UCSD-AML1 (cell line): ENCODE measurements at regions not wholly inside any gene's neighbourhood (a gene's known extent, or its start where the extent isn't known, plus 50 kb on each side); places are given as distances from the start of the nearest gene placed in this dataset.
A peak's percentile ranks its signal among the peaks of the same experiment; 100 is the strongest.
"Not testable (repeated sequence)": the region's sequence is repeated elsewhere in the genome, so short reads cannot be mapped to it uniquely, and the experiment has no call there.

Experiments
- DNase-seq: peaks from one replicate; lab custom pipeline; 2025; ENCODE audit not compliant: unreplicated experiment; lab: John Stamatoyannopoulos, UW

DNA sequence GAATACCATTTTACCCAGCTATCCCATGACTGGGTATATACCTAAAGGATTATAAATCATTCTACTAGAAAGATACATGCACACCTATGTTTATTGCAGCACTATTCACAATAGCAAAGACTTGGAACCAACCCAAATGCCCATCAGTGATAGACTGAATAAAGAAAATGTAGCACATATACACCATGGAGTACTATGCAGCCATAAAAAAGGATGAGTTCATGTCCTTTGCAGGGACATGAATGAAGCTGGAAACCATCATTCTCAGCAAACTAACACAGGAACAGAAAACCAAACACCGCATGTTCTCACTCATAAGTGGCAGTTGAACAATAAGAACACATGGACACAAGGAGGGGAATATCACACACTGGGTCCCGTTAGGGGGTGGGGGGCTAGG lies 191.9 kb upstream of the POU5F2 start:
- DNase-seq: not testable (repeated sequence)

DNA sequence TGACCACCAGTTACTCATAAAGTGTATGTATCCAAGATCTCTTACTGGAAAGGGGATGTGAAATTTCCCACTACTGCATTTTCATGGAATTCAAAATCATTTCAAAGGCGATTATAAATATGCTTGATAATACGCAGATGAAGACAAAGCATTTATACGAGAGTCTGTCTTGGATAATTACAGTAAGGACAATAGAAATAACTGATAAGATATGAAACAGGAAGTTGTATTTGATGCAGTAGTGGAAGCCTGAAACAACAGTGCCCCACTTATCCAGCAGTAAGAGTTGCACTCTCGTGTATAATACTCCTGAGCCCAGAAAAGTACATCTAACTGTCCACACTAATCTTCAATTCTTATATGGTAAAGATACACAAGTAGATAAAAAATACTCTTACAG lies 188.7 kb upstream of the POU5F2 start:
- no peak for DNase-seq

DNA sequence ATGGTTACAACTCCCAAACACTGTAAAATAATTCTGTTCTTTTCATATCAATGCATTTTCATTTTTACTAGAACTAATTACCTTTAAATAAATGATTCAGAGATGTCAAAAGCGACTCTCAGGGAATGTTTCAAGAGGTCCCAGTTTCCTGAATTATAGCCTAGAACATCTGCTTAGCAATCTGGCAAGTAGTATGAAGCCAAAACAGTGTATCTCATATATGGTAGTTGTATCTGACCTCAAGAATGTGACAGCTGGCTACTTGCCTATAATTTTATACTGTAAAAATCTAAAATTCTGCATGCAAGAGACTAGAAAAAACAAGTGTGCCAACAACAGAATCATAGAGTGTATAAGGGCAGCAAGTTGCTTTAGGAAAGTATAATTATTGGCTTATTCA lies 187.7 kb upstream of the POU5F2 start:
- no peak for DNase-seq

DNA sequence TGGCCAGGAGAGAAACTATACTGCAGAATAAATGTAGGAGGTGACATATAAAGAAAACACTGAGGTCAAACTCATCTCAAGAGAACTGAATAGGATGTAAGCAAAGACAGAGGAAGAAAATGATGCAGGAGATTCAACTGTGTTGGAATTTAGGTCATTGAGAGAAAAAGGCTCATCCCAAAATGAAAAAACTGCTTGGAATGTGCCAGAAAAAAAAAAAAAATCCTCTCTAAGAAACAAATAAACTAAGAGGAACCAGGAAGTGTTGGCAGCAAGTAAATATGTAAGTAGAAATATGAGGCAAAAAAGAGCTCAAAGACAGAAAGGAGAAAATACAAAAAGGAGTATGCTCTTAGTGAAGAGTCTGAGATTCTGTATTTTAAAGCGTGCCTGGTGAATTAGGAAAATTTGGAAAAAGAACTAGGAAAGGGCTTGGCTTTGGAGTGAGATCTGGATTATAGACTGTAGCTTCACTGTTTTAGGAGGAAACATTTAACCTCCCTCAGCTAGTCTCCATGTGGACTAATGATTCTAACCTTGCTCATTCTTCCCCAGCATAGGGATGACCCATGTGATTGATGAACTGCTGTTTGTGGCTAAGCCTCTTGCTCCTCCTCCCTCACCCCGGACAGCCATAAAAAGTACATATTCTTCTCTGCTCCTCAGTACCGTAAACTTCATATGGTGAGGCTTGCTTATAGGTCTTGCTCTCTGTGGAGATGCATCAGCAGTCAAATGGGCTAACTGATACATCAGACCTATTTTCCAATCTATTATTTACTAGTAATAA lies 185.6 kb upstream of the POU5F2 start:
- DNase-seq: no peak

DNA sequence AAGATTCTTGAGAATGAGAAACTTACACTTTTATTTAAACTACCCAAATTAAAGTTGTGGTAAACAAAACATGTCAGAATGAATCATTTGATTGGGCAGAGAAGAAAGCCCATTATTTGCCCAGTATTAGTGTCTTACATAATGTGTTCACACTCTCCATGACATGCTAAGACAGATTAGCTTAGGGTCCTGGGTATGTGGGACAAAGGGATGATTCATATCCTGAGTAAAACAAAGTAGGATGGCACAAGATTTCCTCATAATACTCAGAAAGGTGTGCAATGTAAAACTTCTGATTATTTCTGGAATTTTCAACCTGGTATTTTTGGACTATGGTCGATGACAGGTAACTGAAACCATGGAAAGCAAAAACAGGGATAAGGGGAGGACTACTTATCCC lies 183.9 kb upstream of the POU5F2 start:
- DNase-seq: no peak

DNA sequence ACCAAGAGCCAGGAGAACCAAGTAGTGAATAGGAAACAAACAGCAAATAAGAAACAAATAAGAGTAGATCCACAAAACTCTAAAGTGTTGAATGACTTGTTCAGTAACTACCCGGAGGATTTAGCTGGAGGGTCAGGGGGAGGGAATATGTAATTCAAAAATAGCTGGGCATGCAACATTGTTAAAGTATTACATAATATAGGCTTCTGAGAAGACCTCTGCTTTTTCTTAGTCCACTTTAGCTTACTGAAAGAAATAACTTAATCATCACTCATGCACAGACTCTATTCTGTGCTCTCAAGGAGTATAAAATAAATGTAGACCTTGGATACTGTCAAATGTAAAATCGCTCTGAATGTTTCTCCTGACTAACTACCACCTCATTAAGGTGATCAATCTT lies 183.2 kb upstream of the POU5F2 start:
- DNase-seq: no peak

DNA sequence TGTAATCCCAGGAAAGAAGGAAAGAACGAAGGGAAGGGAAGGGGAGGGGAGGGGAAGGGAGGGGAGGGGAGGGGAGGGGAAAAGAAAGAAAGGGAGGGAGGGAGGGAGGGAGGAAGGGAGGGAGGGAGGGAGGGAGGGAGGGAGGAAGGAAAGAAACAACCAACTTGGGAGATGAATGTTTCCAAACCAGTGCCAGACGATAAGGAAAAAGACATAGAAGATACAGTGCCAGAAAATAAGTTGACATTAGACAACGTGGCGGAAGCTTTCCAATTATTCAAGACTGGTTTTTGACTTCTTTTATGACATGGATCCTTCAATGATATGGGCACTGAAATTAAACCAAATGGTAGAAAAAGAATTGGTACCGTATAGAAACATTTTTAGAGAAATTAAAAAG lies 181.2 kb upstream of the POU5F2 start:
- no peak for DNase-seq

DNA sequence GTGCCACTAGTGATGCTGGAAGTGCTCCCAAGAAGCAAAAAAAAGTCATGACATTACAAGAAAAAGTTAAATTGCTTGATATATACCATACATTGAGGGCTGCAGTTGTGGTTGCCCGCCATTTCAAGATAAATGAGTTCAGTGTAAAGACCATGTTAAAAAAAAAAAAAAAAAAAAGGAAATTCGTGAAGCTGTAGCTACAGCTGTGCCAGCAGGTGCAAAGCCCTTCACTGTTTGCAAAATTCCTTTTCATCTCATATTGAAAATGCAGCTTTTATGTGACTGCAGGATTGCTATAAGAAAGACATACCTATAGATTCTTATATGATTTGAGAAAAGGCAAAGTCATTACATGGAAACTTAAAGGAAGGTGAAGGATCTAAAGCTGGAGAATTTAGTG lies 179.6 kb upstream of the POU5F2 start:
- DNase-seq: no peak

DNA sequence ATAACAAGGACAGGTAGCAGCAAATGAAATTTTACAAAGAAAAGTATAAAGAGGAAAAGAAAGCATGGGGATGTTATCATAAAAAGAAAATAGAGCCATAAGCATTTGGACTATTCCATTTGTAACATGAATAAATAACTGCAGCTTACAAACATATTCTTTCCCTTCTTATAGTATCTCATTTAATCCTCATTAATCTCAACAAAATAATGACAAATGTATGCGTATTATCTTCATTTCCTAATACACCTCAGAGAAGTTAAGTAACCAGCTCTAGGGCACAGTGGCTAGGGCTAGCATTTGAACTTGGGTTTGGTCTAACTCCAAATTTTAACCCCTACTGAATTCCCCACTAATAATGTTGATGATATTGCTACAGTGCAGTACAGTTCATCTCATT lies 175.5 kb upstream of the POU5F2 start:
- DNase-seq: no peak

DNA sequence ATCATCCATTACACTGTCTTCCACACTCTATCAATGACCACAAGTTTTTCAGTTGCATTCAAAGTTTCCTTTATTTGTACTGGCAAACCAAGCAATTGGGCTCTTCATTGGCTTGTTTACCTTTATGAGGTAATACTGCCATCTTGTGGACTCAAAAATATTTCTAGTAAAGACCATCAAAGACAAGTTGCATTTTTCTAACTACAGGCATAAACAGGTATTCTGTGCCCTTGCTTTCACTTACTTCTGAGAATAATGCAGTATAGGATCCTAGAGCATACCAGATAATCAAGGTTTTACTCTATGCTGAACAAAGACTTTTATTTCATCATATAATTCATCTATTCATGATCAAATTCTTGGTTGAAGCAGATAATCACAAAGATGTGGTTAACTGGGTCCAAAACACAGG lies 173.7 kb upstream of the POU5F2 start:
- DNase-seq: no peak

DNA sequence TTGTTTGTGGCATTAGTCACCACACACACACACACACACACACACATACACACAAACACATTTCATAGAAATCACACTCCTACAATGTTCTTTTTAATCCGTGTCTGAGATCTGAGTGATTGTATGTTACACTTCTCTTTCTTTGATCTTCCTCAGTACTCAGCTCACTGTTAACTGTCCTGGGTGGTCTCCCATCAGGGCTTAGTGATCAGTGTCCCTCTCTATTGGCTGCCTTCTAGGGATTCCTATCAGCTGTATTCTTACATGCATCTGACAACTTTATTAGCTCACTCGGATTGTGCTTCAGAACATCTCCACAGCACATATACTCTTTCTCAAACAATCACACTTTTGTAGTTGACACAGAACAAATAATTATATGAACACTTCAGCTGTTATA lies 170.2 kb upstream of the POU5F2 start:
- DNase-seq: no peak

DNA sequence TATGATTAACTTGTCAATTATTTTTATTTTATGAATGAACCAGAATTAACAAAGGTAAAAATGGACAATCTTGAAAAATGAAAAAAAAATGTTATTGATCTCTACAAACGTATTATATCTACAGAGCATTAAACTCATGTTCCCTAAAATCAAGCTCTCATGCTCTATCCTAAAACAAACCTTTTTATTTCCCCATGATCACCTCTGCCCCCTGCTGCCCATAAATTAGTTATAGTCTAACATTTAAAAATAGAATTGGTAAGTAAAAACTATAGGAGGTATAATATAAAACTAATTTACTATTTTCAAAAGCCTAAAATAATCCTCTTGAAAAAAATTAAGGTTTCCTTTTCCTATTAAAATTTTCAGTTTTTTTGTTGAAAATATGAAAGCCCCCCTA lies 168.0 kb upstream of the POU5F2 start:
- no peak for DNase-seq

DNA sequence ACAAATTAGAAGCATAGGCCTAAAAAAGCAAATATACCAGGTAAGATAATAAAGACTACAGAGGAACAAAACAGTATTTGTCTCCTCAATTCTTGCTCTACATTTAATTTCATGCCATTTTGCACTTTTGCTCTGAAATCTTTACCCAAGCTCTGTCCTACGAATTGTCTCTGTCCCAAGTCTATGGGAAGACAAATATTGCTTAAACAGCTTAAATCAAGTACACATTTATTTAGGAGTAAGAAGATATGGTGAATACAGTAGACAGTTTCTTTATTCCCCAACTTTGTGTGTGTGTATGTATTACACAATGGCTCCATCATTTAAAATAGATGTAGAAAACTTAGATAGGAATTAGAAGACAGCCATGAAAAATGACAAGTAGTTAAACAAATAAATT lies 163.5 kb upstream of the POU5F2 start:
- no peak for DNase-seq

DNA sequence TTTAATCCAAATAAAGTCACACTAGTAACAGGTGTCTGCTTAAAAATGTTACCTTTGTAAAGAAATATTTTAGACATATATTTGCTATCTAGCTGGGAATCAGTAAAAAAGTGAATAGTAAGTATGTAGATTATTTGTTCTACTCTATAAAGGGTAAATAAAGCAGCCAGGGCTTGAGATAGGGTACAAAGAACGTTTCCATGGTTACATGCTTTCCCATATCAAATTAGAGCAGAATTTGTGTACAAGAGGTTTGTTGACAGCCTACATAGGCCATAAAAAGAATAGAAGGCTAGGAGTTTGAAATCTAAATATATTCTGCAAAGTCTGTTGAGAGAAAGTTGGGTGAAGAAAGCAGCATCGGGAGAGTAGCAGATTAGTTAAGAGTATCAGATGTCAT lies 160.9 kb upstream of the POU5F2 start:
- DNase-seq: no peak

DNA sequence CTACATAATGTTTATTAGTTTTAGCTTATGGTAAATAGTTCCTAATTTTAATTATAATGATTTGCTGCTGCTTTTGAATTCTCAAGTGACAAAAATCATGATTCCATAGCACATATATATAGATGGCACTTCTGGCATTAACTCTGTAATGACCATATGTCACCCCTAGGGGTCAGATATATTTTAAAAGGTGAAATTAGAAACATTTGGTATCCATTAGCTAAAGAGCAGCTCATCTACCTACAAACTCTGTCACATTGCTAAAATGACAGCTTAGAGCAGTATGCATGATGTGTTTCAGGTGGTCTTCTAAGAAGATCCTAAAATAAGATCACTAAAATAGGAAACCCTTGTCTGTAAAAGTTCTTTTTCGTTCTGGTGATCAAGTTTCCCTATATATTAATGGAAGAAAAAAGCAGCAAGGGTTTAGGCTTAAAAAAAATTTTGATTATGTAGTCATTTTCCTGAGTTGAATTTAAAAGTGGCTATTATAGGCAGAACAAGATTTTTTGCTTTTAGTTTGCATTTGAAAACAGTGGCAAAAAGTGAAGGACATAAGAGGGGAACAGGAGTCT lies 157.7 kb upstream of the POU5F2 start:
- no peak for DNase-seq

DNA sequence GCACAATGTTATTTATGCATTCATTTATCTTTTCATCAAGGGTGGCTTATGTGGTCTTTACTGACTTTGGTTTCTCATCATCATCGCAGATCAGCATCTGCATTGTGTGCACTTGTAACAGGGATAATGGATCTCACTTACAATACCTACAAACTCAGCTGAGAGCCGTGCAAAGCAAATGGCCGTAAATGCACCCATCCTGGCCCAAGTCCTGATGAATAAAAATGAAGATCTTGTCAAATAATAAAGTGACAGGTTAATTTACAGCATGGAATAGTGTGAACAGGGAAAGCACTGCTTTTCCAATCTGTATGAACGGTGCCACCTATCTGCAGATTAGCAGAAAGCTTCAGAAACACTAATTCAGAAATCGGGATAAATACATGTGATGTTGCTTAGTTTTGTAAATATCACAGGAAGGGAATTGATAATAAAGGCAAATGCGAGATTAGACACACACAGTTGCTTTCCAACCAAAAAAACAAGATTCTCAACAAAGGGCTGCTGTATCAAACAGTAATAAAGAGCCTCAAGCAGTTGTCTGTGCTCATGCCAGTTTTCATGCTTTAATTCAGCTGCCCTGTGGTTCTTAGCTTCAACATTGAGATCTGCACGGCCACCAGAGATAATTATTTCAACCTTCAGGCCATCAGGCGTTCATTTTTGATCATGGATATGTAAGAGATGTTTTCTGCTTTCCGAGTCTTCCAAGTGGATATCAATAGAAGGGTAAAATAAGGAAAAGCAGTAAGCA lies 153.4 kb upstream of the POU5F2 start:
- peak; percentile 4 for DNase-seq

DNA sequence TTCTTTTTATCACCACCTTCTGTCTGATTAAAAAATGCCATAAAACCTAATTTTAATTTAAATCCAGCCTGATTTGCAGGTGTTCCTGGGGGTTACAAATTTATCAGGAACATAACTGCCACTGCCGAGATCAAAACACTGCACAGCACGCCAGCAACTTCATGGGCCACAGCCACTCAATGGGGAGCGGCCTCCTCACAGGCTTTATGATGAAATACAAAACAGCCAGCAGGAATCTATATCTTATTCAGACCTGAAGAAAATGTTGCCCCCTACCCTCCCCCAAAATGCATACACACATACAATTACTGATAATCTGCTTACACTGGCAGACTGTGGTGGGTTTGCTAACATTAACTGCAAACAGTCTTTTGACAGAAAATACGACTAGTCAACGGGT lies 151.7 kb upstream of the POU5F2 start:
- no peak for DNase-seq

DNA sequence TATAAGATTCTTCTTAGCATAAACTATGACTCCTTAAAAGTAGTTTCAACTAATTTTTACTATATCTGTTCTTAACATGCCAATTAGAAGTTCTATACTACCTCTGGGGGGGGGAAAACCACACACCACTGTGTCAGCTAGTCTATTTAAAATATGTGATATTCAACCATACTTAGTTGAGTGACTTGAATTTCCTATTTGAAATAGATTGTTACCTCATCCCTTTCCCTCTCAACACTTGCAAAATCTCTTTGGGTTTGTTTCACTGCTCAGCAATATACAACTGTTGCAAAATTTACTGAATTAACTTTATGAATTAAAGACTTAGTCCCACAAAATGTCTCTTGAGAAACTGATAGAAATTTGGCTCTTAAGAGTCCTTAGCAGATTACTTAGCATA lies 151.1 kb upstream of the POU5F2 start:
- no peak for DNase-seq

DNA sequence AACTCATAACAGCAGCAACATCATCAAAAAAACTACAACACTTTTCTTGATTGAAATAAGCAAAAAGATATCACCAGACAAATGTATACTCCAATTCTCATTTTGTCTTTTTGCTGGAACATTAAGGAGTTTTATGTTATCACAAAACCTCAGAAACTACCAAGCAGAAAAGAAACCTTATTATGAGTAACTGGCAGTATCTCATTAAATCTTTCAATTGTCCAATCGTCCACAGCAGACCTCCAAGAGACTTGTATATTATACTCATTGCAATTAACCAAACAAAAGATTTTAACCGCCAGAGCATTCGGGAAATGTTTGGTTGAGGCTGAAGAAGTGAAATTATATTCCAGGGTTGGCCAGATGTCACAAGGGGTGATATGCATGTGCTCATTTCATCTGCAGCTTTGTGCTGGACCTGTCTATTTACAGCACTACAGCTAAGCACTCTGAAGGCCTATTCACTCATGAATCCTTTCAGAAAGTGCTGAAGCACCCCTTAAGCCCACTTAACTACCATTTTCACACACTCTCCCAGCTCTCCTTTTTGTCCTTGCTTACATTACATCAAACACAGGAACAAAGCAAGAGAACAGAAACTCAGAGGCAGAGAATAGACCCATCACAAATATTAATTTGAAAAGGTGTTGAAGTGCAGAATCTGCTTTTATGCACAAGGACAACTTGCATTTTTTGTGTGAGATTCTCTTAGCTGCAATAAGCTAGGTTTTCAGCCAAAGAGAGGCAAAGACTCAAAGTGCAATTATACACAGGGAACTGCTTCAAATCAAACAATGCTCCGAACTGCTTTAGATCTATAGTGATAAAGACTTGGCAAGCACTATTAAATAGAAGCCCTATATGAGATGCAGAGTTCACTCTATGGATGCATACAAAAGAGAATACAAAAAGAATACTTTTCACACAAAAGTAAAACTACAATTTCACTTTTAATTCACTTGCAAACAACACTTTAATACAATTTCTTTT lies 150.4 kb upstream of the POU5F2 start:
- no peak for DNase-seq

DNA sequence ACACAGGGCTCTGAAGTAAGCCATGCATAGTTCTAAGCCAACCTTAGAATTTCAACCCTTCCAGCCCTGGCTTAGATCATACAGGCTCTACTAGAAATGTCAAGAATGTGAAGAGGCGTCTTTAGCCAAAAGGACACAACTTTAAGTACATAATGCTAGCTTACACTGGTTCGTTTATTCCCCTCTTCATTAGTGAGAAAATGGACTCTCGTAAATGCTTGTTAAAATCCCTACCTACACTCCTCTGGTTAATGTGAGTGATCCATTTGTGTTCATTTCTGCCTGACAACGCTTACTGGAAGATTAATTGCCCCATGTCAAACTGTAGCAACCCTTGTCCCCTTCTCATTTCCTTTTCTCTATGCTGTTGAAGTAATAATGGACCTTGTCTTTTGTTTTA lies 149.3 kb upstream of the POU5F2 start:
- DNase-seq: no peak

DNA sequence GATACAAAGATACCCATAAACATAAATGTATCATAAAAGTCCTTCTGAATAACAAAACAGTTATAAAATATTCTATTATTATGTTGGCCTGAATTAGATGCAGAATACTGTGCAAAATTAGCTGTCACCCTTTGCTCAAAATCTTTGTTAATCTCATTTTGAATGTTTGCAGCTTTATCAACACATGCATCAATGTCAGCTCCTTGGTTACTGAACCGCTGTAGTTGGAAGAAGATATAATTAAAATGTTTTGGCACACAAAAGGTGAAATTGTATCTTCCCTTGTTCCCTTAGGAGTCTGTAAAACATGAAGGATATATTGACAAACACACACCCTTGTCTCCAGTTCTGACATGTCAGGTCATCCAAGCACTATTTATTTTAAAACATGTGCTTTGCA lies 146.3 kb upstream of the POU5F2 start:
- no peak for DNase-seq
